Calu3 (cell line): ENCODE measurements at regions not wholly inside any gene's neighbourhood (a gene's known extent, or its start where the extent isn't known, plus 50 kb on each side); places are given as distances from the start of the nearest gene placed in this dataset.

ENCODE experiments used
- BruUV-seq: library from RNA; stranded (reverse); fragments of 400-500 nt; replicated peaks from 2 replicates; lab custom pipeline; 2021; lab: Mats Ljungman, UMichigan
- CTCF ChIA-PET: fragments of 300-600 bp; sonication (Branson Sonifier 250); formaldehyde crosslinking; loops from one replicate; lab custom pipeline; 2022; ENCODE audit warnings: antibody characterized with exemption; lab: Charles Lee
- DNase-seq: peaks from one replicate; pipeline ENCODE4 v3.0.0; 2022
- H3K27ac Mint-ChIP-seq: one replicate; pipeline ENCODE4 v1.8.0; 2022; ENCODE audit warnings: mixed read lengths; ENCODE audit not compliant: unreplicated experiment
- H3K27me3 Mint-ChIP-seq: one replicate; pipeline ENCODE4 v1.8.0; 2022; ENCODE audit warnings: mixed read lengths; ENCODE audit not compliant: unreplicated experiment
- H3K36me3 Mint-ChIP-seq: one replicate; pipeline ENCODE4 v1.8.0; 2022; ENCODE audit warnings: mild to moderate bottlenecking, moderate library complexity, mixed read lengths; ENCODE audit not compliant: insufficient read depth, unreplicated experiment
- H3K4me1 Mint-ChIP-seq: one replicate; pipeline ENCODE4 v1.8.0; 2022; ENCODE audit warnings: mild to moderate bottlenecking, low read depth, mixed read lengths; ENCODE audit not compliant: unreplicated experiment
- H3K4me3 Mint-ChIP-seq: one replicate; pipeline ENCODE4 v1.8.0; 2022; ENCODE audit warnings: mild to moderate bottlenecking, low read depth, moderate library complexity, mixed read lengths; ENCODE audit not compliant: unreplicated experiment
- H3K9me3 Mint-ChIP-seq: one replicate; pipeline ENCODE4 v1.8.0; 2022; ENCODE audit warnings: low read depth, mixed read lengths; ENCODE audit not compliant: unreplicated experiment
- intact Hi-C: fragments of 100-400 bp; cut with micrococcal nuclease; formaldehyde crosslinking; loops from one replicate; pipeline ENCODE4 v1.10.0; 2022; ENCODE audit not compliant: unreplicated experiment
- TF ChIP-seq, protein P1 (sequence below): fragments of 200-600 bp; IDR thresholded peaks from one replicate; pipeline ENCODE4 v1.8.0; 2022; ENCODE audit warnings: antibody characterized with exemption; ENCODE audit not compliant: unreplicated experiment

- Mint-ChIP-seq H3K4me3 (no peak overlapping the region), H3K27ac (no peak overlapping the region), H3K4me1 (no peaks in the 10 kb centered on the region), H3K27me3 (peaks cover 14% of the 10 kb centered on the region), H3K36me3 (no peaks in the 10 kb centered on the region), H3K9me3 (peaks cover 4% of the 10 kb centered on the region)
- no peak for DNase-seq
- intact Hi-C loops: no loop called here
- CTCF ChIA-PET: no interaction called here
- no TSS peak for BruUV-seq
- TF ChIP-seq, protein P1, sequence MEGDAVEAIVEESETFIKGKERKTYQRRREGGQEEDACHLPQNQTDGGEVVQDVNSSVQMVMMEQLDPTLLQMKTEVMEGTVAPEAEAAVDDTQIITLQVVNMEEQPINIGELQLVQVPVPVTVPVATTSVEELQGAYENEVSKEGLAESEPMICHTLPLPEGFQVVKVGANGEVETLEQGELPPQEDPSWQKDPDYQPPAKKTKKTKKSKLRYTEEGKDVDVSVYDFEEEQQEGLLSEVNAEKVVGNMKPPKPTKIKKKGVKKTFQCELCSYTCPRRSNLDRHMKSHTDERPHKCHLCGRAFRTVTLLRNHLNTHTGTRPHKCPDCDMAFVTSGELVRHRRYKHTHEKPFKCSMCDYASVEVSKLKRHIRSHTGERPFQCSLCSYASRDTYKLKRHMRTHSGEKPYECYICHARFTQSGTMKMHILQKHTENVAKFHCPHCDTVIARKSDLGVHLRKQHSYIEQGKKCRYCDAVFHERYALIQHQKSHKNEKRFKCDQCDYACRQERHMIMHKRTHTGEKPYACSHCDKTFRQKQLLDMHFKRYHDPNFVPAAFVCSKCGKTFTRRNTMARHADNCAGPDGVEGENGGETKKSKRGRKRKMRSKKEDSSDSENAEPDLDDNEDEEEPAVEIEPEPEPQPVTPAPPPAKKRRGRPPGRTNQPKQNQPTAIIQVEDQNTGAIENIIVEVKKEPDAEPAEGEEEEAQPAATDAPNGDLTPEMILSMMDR: no peak
Measured at GRCh38 chr18:45136381-45137086, 455.8 kb downstream of the SETBP1 start.

GRCh38 chr18:45137087-45137419 lies 456.4 kb downstream of the SETBP1 start:
- DNase-seq: no peak
- CTCF ChIA-PET: no interaction called here
- Mint-ChIP-seq H3K27ac (no peak overlapping the region), H3K27me3 (peaks cover 11% of the 10 kb centered on the region), H3K4me1 (no peaks in the 10 kb centered on the region), H3K9me3 (peaks cover 4% of the 10 kb centered on the region), H3K4me3 (no peak overlapping the region), H3K36me3 (no peaks in the 10 kb centered on the region)
- TF ChIP-seq, protein P1: no peak
- BruUV-seq: no TSS peak
- intact Hi-C loops: no loop called here

DNA sequence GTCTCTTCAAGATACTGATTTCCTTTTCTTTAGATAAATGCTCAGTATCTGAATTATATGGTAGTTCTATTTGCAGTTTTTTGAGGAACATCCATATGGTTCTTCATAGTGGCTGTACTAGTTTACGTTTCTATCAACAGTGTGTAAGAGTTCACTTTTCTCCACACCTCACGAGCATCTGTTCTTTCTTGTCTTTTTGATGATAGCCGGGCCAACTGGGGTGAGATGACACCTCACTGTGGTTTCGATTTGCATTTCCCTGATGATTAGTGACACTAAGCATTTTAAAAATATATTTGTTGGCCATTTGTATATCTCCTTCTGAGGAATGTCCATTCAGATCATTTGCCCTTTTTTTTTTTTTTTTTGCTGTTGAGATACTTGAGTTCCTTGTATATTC lies 458.8 kb downstream of the SETBP1 start:
- TF ChIP-seq, protein P1: no peak
- CTCF ChIA-PET: no interaction called here
- BruUV-seq: no TSS peak
- Mint-ChIP-seq H3K4me1 (no peaks in the 10 kb centered on the region), H3K4me3 (no peak overlapping the region), H3K36me3 (no peaks in the 10 kb centered on the region), H3K27me3 (no peaks in the 10 kb centered on the region), H3K9me3 (peaks cover 4% of the 10 kb centered on the region), H3K27ac (no peak overlapping the region)
- no peak for DNase-seq
- intact Hi-C loops: no loop called here

- no peak for DNase-seq
- H3K27me3 Mint-ChIP-seq: no peaks in the 10 kb centered on the region
- TF ChIP-seq, protein P1: no peak
- intact Hi-C loops: no loop called here
- H3K4me1 Mint-ChIP-seq: no peaks in the 10 kb centered on the region
- BruUV-seq: no TSS peak
- peaks cover 4% of the 10 kb centered on the region for H3K9me3 Mint-ChIP-seq
- no peaks in the 10 kb centered on the region for H3K36me3 Mint-ChIP-seq
- no peak overlapping the region for H3K4me3 Mint-ChIP-seq
- CTCF ChIA-PET: no interaction called here
- no peak overlapping the region for H3K27ac Mint-ChIP-seq
Measured at GRCh38 chr18:45142868-45143267, 462.2 kb downstream of the SETBP1 start.
